SU-DHL-6 (cell line): ENCODE measurements at regions not wholly inside any gene's neighbourhood (a gene's known extent, or its start where the extent isn't known, plus 50 kb on each side); places are given as distances from the start of the nearest gene placed in this dataset.

Experiments
- CTCF ChIP-seq: fragments of 200-600 bp; sonication (generic); IDR thresholded peaks from one replicate; pipeline ENCODE4 v1.5.1; 2017; ENCODE audit warnings: antibody characterized with exemption, mild to moderate bottlenecking, low read length, moderate library complexity; ENCODE audit not compliant: insufficient read depth, poor library complexity, severe bottlenecking
- EZH2phosphoT487 ChIP-seq: fragments of 200-600 bp; sonication (generic), shearing (Covaris generic); conservative IDR thresholded peaks from 2 replicates; pipeline ENCODE4 v1.6.1; 2018; ENCODE audit warnings: mild to moderate bottlenecking, antibody characterized with exemption, low read length, moderate library complexity, mixed read lengths

DNA sequence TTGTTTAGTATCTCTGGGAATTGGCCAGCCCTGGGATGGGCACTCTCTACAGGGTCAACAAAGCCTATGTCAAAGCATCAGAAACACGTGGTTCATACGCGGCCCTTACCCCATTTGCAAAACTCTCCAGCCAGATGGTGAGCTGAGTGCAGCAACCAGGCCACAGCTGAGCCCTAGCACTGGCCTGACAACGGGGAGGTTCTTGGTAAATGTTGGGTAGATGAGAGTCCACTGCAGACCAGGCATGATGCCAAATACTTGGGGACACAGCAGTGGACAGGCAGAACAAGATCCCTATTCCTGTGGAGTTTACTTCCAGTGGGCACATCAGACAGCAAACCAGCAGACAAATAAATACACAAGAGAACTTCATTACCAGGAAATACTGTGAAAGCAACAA, 172.1 kb upstream of the SYT13 start:
- TF ChIP-seq CTCF (no peak), EZH2phosphoT487 (no peak)
